DMS153 treated with DMSO at 0.1 percent for 48 hours (cell line): ENCODE measurements at regions not wholly inside any gene's neighbourhood (a gene's known extent, or its start where the extent isn't known, plus 50 kb on each side); places are given as distances from the start of the nearest gene placed in this dataset.
"Not testable (repeated sequence)": the region's sequence is repeated elsewhere in the genome, so short reads cannot be mapped to it uniquely, and the experiment has no call there.

Experiments used
- DNase-seq: peaks from one replicate; lab custom pipeline; 2025; ENCODE audit not compliant: unreplicated experiment; lab: John Stamatoyannopoulos, UW

GRCh38 chr11:116345575-116345974, 427.2 kb downstream of the BUD13 start:
- DNase-seq, result no peak

GRCh38 chr11:116344601-116345000, 428.2 kb downstream of the BUD13 start:
- DNase-seq, result no peak

- DNase-seq, result no peak
These were observed 429.5 kb downstream of the BUD13 start for GRCh38 chr11:116343270-116343669.

GRCh38 chr11:116342148-116342547, 430.6 kb downstream of the BUD13 start:
- DNase-seq, result no peak

GRCh38 chr11:116339306-116340098, 433.3 kb downstream of the BUD13 start:
- DNase-seq, result no peak

- not testable (repeated sequence) for DNase-seq
These were observed 434.3 kb downstream of the BUD13 start for GRCh38 chr11:116338500-116338899.

- DNase-seq, result no peak
These were observed 436.2 kb downstream of the BUD13 start for GRCh38 chr11:116336540-116336939.

GRCh38 chr11:116335891-116336290, 436.9 kb downstream of the BUD13 start:
- DNase-seq, result no peak

GRCh38 chr11:116335078-116335477, 437.7 kb downstream of the BUD13 start:
- no peak for DNase-seq

GRCh38 chr11:116334596-116334995, 438.2 kb downstream of the BUD13 start:
- no peak for DNase-seq

GRCh38 chr11:116333001-116333535, 439.7 kb downstream of the BUD13 start:
- DNase-seq, result no peak

GRCh38 chr11:116332391-116332790, 440.4 kb downstream of the BUD13 start:
- DNase-seq, result no peak

GRCh38 chr11:116331381-116331780, 441.4 kb downstream of the BUD13 start:
- no peak for DNase-seq

GRCh38 chr11:116330439-116331185, 442.2 kb downstream of the BUD13 start:
- DNase-seq, result no peak

GRCh38 chr11:116329354-116330090, 443.3 kb downstream of the BUD13 start:
- DNase-seq, result no peak

- no peak for DNase-seq
These were observed 443.9 kb downstream of the BUD13 start for GRCh38 chr11:116328851-116329250.

GRCh38 chr11:116328391-116328790, 444.4 kb downstream of the BUD13 start:
- no peak for DNase-seq

GRCh38 chr11:116326146-116326545, 446.6 kb downstream of the BUD13 start:
- no peak for DNase-seq

- no peak for DNase-seq
These were observed 447.5 kb downstream of the BUD13 start for GRCh38 chr11:116325247-116325646.

- DNase-seq, result not testable (repeated sequence)
These were observed 448.7 kb downstream of the BUD13 start for GRCh38 chr11:116324077-116324476.

- no peak for DNase-seq
These were observed 455.6 kb downstream of the BUD13 start for GRCh38 chr11:116317212-116317611.
